ENCODE measurements at regions not wholly inside any gene's neighbourhood (a gene's known extent, or its start where the extent isn't known, plus 50 kb on each side); places are given as distances from the start of the nearest gene placed in this dataset.

DNA sequence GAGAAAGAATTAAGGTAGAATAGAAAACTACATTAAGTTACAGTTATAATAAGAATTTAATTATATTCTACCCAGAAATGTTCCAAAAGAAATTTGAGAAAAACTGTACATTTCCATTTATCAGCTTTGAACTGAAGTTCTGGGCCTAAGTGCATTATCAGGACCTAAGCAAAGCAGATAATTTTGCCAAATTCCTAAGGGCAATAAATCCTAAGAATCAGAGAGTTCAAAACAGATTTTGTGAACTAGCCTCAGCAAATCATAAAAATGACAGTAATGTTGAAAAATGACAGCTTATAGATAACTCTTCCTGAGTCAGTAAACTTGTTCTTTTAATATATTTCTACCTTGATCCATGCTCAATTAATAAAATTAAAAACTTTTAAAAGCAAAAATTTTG is 662.1 kb upstream of the CDH9 start:
- TF ChIP-seq, protein P1, sequence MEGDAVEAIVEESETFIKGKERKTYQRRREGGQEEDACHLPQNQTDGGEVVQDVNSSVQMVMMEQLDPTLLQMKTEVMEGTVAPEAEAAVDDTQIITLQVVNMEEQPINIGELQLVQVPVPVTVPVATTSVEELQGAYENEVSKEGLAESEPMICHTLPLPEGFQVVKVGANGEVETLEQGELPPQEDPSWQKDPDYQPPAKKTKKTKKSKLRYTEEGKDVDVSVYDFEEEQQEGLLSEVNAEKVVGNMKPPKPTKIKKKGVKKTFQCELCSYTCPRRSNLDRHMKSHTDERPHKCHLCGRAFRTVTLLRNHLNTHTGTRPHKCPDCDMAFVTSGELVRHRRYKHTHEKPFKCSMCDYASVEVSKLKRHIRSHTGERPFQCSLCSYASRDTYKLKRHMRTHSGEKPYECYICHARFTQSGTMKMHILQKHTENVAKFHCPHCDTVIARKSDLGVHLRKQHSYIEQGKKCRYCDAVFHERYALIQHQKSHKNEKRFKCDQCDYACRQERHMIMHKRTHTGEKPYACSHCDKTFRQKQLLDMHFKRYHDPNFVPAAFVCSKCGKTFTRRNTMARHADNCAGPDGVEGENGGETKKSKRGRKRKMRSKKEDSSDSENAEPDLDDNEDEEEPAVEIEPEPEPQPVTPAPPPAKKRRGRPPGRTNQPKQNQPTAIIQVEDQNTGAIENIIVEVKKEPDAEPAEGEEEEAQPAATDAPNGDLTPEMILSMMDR (IDR thresholded peaks at IDR 0.05; ENCODE audit: borderline replicate concordance, extremely low read depth, insufficient read depth), result no peak
- Histone ChIP-seq H3K27ac (ENCODE audit: low read depth in 2 of 2, low read length in 2 of 2) (no peak overlapping the region), H3K4me3 (ENCODE audit: low read length in 3 of 3) (no peak overlapping the region), H3K9me3 (ENCODE audit: control insufficient read depth in 2 of 3, insufficient read depth in 1 of 3, low read length in 3 of 3) (no peaks in the 10 kb centered on the region), H3K27me3 (ENCODE audit: control insufficient read depth, insufficient read depth, low read length) (no peaks in the 10 kb centered on the region), H3K36me3 (ENCODE audit: control insufficient read depth in 2 of 3, insufficient read depth in 3 of 3, low read length in 3 of 3) (no peaks in the 10 kb centered on the region), H3K4me1 (ENCODE audit: control insufficient read depth in 2 of 3, insufficient read depth in 2 of 3, low read depth in 1 of 3, low read length in 3 of 3) (no peaks in the 10 kb centered on the region), H3K9ac (ENCODE audit: low read length in 3 of 3) (no peak overlapping the region)
- FAIRE-seq, result no peak
- no peak for DNase-seq
- intact Hi-C loops (cut with DNase I), result no loop called here

DNA sequence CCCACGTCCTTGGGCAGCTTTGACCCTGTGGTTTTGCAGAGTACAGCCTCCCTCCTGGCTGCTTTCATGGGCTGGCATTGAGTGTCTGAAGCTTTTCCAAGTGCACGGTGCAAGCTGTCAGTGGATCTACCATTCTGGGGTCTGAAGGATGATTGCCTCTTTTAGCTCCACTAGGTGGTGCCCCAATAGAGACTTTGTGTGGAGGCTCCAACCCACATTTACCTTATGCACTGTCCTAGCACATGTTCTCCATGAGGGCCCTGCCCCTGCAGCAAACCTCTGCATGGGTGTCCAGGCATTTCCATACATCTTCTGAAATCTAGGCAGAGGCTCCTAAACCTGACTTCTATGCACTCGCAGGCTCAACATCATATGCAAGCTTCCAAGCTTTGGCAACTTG is 644.2 kb upstream of the CDH9 start:
- H3K27ac ChIP-seq (ENCODE audit: low read depth in 2 of 2, low read length in 2 of 2), result no peak overlapping the region
- DNase-seq (no peak), FAIRE-seq (no peak)
- no peak overlapping the region for H3K9ac ChIP-seq (ENCODE audit: low read length in 3 of 3)
- no peaks in the 10 kb centered on the region for H3K4me1 ChIP-seq (ENCODE audit: control insufficient read depth in 2 of 3, insufficient read depth in 2 of 3, low read depth in 1 of 3, low read length in 3 of 3)
- intact Hi-C loops (cut with DNase I), result no loop called here
- H3K4me3 ChIP-seq (ENCODE audit: low read length in 3 of 3), result no peak overlapping the region
- H3K9me3 ChIP-seq (ENCODE audit: control insufficient read depth in 2 of 3, insufficient read depth in 1 of 3, low read length in 3 of 3), result no peaks in the 10 kb centered on the region
- no peaks in the 10 kb centered on the region for H3K36me3 ChIP-seq (ENCODE audit: control insufficient read depth in 2 of 3, insufficient read depth in 3 of 3, low read length in 3 of 3)
- TF ChIP-seq, protein P1 (IDR thresholded peaks at IDR 0.05; ENCODE audit: borderline replicate concordance, extremely low read depth, insufficient read depth), result no peak
- no peaks in the 10 kb centered on the region for H3K27me3 ChIP-seq (ENCODE audit: control insufficient read depth, insufficient read depth, low read length)

DNA sequence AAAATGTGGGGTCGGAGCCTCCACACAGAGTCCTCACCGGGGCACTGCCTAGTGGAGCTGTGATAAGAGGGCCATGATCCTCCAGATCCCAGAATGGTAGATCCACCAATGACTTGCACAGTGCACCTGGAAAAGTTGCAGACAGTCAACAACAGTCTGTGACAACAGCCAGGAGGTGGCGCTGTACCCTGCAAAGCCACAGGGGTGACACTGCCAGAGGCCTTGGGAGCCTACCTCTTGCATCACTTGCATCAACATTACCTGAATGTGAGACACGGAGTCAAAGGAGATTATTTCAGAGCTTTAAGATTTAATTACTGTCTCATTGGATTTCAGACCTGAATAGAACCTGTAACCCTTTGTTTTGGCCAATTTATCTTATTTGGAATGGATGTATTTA is 614.1 kb upstream of the CDH9 start:
- H3K27me3 ChIP-seq (ENCODE audit: control insufficient read depth, insufficient read depth, low read length), result no peaks in the 10 kb centered on the region
- FAIRE-seq (no peak), DNase-seq (no peak)
- TF ChIP-seq, protein P1 (IDR thresholded peaks at IDR 0.05; ENCODE audit: borderline replicate concordance, extremely low read depth, insufficient read depth), result no peak
- no peaks in the 10 kb centered on the region for H3K4me1 ChIP-seq (ENCODE audit: control insufficient read depth in 2 of 3, insufficient read depth in 2 of 3, low read depth in 1 of 3, low read length in 3 of 3)
- H3K36me3 ChIP-seq (ENCODE audit: control insufficient read depth in 2 of 3, insufficient read depth in 3 of 3, low read length in 3 of 3), result no peaks in the 10 kb centered on the region
- no peak overlapping the region for H3K4me3 ChIP-seq (ENCODE audit: low read length in 3 of 3)
- H3K27ac ChIP-seq (ENCODE audit: low read depth in 2 of 2, low read length in 2 of 2), result no peak overlapping the region
- no peak overlapping the region for H3K9ac ChIP-seq (ENCODE audit: low read length in 3 of 3)
- no peaks in the 10 kb centered on the region for H3K9me3 ChIP-seq (ENCODE audit: control insufficient read depth in 2 of 3, insufficient read depth in 1 of 3, low read length in 3 of 3)
- intact Hi-C loops (cut with DNase I), result no loop called here

DNA sequence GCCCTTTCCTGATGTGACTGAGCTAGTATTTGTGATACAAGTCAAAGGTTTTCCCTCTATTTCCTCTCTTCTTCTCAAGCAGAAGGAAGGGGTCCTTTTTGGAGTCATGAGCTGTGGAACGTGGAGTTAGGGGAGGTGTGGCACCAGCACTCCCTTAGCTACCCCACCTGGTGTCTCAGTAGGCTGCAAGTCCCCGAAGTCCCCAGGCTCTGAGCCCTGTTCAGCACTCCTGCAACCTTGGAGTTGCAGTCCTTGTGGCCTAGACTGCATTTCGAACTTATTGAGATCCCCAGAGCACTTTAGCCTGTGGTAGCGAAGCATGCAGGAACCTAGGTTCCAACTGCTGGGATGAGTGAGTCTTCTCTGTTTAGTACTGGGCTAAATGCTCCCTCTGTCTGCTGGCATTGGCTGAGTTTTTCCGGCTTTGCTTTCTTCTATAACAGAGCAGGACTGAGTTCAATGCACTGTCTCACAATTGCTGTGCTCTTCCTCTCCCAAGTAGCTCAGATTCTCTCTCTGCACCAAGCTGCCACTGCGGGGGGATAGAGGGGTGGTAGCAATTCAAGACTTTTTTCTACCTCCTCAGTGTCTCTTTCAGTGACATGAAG is 600.7 kb upstream of the CDH9 start:
- Histone ChIP-seq H3K4me3 (ENCODE audit: low read length in 3 of 3) (no peak overlapping the region), H3K27me3 (ENCODE audit: control insufficient read depth, insufficient read depth, low read length) (no peaks in the 10 kb centered on the region), H3K27ac (ENCODE audit: low read depth in 2 of 2, low read length in 2 of 2) (no peak overlapping the region), H3K9me3 (ENCODE audit: control insufficient read depth in 2 of 3, insufficient read depth in 1 of 3, low read length in 3 of 3) (no peaks in the 10 kb centered on the region), H3K9ac (ENCODE audit: low read length in 3 of 3) (no peak overlapping the region), H3K4me1 (ENCODE audit: control insufficient read depth in 2 of 3, insufficient read depth in 2 of 3, low read depth in 1 of 3, low read length in 3 of 3) (no peaks in the 10 kb centered on the region), H3K36me3 (ENCODE audit: control insufficient read depth in 2 of 3, insufficient read depth in 3 of 3, low read length in 3 of 3) (no peaks in the 10 kb centered on the region)
- intact Hi-C loops (cut with DNase I), result no loop called here
- DNase-seq, result no peak
- FAIRE-seq, result no peak
- TF ChIP-seq, protein P1 (IDR thresholded peaks at IDR 0.05; ENCODE audit: borderline replicate concordance, extremely low read depth, insufficient read depth), result no peak
